NCI-H2196 treated with DMSO at 0.1 percent for 48 hours (cell line): ENCODE measurements at regions not wholly inside any gene's neighbourhood (a gene's known extent, or its start where the extent isn't known, plus 50 kb on each side); places are given as distances from the start of the nearest gene placed in this dataset.

Experiments used
- DNase-seq: peaks from one replicate; lab custom pipeline; 2025; ENCODE audit not compliant: unreplicated experiment; lab: John Stamatoyannopoulos, UW

DNA sequence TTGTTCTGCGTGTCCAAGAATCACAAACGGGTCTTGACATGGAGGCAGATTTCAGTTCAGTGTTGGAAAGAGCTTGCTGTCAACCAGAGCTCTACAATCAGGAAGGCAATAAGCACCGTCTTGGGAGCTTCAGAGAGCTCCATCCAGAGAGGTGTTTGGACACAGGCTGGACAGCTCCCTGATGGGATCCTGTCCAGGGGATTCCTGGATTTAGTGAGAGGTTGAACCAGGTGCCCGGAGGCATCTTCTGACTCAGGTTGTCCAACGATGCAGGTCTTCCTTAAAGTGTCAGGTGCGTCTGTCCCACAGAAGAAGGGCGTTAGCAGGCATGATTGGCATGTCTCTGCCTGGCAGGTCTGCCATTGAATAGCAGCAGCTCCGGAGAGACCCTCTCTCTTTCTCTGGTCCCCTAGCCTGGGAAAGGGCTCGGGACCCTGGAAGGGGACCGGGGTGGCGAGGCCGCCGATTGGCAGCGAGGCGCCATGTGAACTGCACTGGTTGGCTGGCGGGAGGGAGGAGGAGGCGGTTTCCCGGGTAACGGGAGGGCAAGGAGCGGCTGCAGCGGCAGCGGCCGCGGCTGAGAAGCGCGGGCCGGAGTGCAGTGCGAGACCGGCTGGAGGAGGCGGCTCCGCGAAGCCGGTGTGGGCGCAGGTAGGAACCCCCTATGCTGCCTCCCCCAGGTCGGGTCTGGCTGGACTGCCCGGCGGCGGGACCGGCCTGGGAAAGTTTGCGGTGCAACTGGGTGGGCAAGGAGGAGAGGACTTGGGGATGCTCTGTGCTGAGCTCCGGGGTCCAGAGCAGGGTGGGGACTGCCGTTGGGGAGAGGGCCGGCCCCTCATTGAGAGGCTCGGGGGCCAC lies 104.1 kb upstream of the E2F8 start:
- peak; percentile 51 for DNase-seq

DNA sequence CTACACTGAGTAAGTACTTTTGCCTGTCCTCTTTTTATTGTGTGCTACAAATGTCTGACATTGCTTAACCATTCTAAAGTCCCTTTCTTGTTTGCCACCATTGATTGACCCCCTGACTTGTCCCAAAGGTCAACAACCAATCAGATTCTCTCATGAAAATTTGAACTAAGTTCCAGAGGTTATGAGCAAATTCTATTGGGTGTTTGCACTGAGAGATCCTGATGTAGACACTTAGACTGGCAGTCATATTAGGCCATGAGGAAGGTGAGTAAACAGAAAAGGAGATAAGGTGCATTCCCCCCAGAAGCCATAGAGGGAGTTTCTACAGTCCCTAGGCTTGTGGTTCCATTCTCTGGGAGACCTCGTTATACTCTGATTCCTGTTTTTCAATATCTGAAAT lies 101.3 kb upstream of the E2F8 start:
- DNase-seq, result no peak

- DNase-seq, result no peak
Measured at GRCh38 chr11:19338375-19338774, 97.6 kb upstream of the E2F8 start.

DNA sequence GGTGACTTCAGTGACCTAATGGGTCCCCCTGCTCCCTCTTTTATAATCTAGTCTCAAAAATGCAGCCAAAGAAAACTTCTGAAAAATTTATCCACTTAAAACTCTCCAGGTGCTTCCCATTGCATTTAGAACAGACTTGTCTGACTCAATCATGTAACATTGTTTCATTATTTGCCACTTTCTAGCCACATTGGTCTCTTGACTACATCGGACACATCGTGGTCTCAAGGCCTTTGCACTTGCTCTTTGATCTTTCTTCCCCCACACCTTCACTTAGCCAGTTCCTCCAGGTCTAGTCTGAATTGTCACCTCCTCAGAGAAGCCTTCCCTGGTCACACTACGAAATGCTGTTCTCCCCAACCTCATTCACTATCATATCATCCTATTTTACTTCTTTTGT lies 97.0 kb upstream of the E2F8 start:
- no peak for DNase-seq

DNA sequence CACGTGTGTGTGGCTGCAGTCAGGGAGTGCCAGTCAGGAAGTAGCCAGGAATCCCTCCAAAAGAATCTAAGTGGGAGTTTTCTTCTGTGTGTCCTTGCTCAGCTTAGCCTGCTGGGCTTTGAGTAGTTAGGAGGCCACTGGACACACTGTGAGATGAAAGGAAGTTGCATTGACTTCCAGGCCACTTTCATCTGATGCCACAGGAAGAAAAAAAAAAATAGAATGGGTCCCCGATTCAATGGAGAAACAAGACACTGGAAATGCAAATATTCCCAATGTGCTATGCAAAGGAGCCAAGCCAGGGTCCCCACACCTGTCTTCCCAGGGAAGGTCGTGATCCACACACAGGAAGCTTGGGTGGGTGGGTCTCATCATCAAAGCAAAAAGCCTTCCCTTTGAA lies 95.6 kb upstream of the E2F8 start:
- DNase-seq, result no peak

DNA sequence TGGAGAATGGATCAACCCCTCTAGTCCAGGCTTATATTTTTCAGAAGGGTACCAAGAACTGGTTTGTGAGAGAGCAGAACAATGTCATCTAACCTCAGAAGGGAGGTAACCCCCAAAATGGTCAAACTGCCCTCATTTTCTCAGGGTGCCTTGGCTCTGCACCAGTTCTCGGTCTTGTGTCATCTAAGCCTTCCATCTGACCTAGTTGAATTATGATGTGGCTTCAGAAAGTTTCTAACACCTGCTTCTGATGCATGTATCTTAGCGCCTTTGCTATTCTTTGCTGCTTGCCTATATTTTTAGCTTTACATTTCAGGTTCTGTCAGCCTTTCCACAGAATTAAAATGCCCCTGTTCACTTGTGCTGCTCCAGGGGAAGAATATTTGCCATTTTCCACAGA lies 91.7 kb upstream of the E2F8 start:
- DNase-seq, result no peak

- DNase-seq, result no peak
Measured at GRCh38 chr11:19330416-19330815, 89.7 kb upstream of the E2F8 start.

GRCh38 chr11:19329970-19330369 lies 89.2 kb upstream of the E2F8 start:
- no peak for DNase-seq

DNA sequence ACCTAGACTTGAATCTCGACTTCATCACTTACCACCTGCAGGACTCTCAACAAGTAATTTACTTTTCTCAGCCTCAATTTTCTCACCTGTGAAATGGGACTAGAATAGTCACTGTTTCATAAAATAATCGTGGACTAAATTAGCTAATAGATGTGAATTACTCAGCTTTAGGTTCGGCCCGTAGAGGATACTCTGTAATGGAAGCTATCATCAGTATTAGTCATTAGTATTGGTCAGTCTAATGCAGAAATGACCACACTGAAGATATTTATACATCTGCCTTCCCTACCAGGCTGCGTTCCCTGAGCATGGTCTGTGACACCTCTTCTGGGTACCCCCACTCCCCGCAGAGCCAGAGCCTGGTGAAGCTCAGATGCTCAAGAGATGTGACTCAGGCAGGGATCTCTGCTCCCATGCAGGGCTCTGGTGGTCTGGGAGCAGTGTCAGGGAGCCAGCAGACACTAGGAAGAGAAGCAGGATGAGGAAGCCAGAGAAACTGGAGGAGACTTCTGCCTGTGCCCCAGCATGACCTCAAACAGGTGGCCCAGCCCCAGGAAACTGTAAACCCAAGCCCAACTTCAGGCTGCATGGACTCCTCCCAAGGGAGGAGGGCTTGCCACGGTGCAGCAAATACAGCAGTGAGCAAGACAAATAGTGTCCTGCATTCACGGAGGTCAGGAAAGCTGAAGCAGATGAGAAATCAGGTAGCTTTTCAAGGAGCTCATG lies 88.0 kb upstream of the E2F8 start:
- no peak for DNase-seq

DNA sequence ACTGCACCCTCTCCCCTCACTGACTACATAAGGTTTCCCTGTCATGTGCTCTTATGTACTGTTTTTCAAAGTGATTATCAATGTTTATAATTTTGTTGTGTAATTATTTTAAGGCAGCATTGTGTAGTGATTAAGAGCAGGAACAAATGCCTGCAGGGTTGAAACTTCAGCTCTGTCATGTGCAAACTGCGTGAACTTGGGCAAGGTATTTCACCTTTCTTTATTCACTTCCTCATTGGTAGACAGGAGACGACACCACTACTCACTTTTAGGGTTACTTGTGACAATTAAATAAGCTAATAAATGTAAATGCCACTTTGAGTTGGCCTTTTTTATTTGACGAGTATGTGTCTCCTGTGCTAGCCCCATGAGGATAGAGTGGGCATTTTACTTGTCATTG lies 86.5 kb upstream of the E2F8 start:
- no peak for DNase-seq

GRCh38 chr11:19326499-19326898 lies 85.8 kb upstream of the E2F8 start:
- no peak for DNase-seq

GRCh38 chr11:19323502-19323901 lies 82.8 kb upstream of the E2F8 start:
- DNase-seq, result no peak

GRCh38 chr11:19321351-19321750 lies 80.6 kb upstream of the E2F8 start:
- no peak for DNase-seq

- no peak for DNase-seq
Measured at GRCh38 chr11:19320827-19321226, 80.1 kb upstream of the E2F8 start.

DNA sequence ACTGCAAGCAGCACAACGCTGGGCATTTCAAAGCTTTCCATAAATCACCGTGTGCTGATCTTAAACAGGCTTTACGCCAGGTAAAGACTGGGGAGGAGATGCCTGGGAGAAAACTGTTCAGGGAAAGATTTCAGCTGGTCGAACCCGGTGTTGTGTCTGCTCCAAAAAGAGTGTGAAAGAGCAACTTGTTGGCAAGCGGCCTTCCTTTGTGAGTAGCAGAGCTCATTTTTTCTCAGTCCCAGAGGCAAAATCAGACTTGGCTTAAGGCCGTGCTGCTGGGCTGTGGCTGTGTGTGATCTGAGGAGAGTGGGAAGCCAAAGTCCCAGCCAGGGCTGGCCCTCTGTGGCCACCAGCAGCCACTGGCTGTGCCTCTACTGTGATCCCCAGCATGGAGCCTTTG lies 75.7 kb upstream of the E2F8 start:
- DNase-seq, result no peak

- no peak for DNase-seq
Measured at GRCh38 chr11:19315511-19315910, 74.8 kb upstream of the E2F8 start.

DNA sequence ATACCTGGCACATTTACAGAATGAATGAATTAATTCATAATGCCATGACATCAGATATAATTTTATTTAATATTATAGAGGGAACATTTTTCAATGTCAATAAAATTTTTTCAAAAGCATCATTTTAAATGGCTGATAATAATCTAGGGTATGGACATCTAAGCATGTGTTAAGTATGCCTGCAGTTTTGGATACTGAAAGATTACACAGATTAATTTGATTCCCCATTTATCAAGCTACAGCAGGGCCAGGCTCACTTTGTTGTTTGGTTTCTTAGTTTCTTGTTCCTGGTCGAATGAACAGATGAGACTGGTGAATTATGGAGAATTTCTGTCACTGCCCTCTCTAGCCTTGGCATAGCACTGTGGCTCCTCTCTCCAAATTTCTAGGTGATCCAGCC lies 72.4 kb upstream of the E2F8 start:
- DNase-seq, result no peak

- DNase-seq, result peak; percentile 32
Measured at GRCh38 chr11:19311308-19312030, 70.7 kb upstream of the E2F8 start.

- DNase-seq, result no peak
Measured at GRCh38 chr11:19307498-19307897, 66.8 kb upstream of the E2F8 start.

GRCh38 chr11:19306179-19306944 lies 65.6 kb upstream of the E2F8 start:
- no peak for DNase-seq

DNA sequence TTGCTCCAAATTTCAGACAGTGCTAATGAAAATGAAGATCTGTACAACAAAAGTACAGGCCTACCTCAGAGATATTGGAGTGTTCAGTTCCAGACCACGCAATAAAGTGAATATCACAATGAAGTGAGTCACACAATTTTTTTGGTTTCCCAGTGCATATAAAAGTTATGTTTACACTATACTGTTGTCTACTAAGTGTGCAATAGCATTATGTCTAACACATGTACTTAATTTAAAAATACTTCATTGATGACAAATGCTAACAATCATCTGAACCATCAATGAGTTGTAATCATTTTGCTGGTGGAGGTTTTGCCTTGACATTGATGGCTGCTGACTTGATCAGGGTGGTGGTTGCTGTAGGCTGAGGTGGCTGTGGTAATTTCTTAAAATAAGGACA lies 60.6 kb upstream of the E2F8 start:
- DNase-seq, result no peak
